SK-N-SH (cell line): ENCODE measurements at regions not wholly inside any gene's neighbourhood (a gene's known extent, or its start where the extent isn't known, plus 50 kb on each side); places are given as distances from the start of the nearest gene placed in this dataset.

ENCODE experiments used
- ELF1 ChIP-seq: IDR thresholded peaks from 2 replicates; pipeline ENCODE4 v1.4.0; 2012
- EP300 ChIP-seq, 2 experiments: IDR thresholded peaks; 2 replicates each; pipeline versions ENCODE4 v1.4.0 to v1.6.1; 2012; ENCODE audit warnings: borderline replicate concordance in 1 of 2, low read depth in 1 of 2, low read length in 1 of 2
- EZH2phosphoT487 ChIP-seq: fragments of 200-600 bp; sonication (generic); IDR thresholded peaks from 2 replicates; pipeline ENCODE4 v1.6.1; 2017; ENCODE audit warnings: low read depth, mixed run types, mild to moderate bottlenecking, antibody characterized with exemption, moderate library complexity, borderline replicate concordance
- FOXJ3 ChIP-seq: sonication (generic); formaldehyde crosslinking; IDR thresholded peaks from 2 replicates; pipeline ENCODE4 v1.5.1; 2020; ENCODE audit warnings: mild to moderate bottlenecking, missing genetic modification reagents
- MXI1 ChIP-seq: IDR thresholded peaks from 2 replicates; pipeline ENCODE4 v1.6.1; 2012; ENCODE audit warnings: mild to moderate bottlenecking, low read depth, low read length, improper control_type of control experiment
- NRF1 ChIP-seq: IDR thresholded peaks from 2 replicates; pipeline ENCODE4 v1.6.1; 2012; ENCODE audit warnings: low read depth, mild to moderate bottlenecking, low read length
- POLR2AphosphoS5 ChIP-seq: IDR thresholded peaks from 2 replicates; pipeline ENCODE4 v1.6.1; 2012; ENCODE audit warnings: low read depth, low read length
- SMC3 ChIP-seq: IDR thresholded peaks from 2 replicates; pipeline ENCODE4 v1.6.1; 2012; ENCODE audit warnings: low read depth, low read length, improper control_type of control experiment
- TF ChIP-seq, protein P1 (sequence below): fragments of 200-600 bp; sonication (generic); IDR thresholded peaks from 2 replicates; pipeline ENCODE4 v1.6.1; 2017; ENCODE audit warnings: antibody characterized with exemption, mild to moderate bottlenecking, moderate library complexity

DNA sequence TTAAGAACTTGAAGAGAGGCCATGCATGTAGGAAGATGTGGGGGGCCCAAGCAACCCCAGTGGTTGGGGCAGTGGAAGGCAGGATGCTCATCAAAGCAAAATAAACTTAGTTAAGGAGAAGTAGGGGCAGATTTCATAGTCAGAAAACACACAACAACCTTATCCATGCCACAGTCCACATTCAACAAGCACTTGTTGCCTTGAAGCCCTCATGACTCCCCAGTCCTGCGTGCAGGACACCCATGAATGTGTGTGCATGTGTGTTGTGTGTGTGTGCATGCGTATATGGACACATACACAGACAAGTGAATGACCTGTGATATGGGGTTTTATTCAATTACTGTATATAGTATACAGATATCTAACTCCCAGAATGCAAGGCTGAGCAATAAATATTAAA, 186.9 kb downstream of the PSMG1 start:
- TF ChIP-seq POLR2AphosphoS5 = no peak
- TF ChIP-seq, protein P1, sequence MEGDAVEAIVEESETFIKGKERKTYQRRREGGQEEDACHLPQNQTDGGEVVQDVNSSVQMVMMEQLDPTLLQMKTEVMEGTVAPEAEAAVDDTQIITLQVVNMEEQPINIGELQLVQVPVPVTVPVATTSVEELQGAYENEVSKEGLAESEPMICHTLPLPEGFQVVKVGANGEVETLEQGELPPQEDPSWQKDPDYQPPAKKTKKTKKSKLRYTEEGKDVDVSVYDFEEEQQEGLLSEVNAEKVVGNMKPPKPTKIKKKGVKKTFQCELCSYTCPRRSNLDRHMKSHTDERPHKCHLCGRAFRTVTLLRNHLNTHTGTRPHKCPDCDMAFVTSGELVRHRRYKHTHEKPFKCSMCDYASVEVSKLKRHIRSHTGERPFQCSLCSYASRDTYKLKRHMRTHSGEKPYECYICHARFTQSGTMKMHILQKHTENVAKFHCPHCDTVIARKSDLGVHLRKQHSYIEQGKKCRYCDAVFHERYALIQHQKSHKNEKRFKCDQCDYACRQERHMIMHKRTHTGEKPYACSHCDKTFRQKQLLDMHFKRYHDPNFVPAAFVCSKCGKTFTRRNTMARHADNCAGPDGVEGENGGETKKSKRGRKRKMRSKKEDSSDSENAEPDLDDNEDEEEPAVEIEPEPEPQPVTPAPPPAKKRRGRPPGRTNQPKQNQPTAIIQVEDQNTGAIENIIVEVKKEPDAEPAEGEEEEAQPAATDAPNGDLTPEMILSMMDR = no peak
- TF ChIP-seq EP300 (IDR thresholded peaks at IDR 0.05; ENCODE audit: borderline replicate concordance in 1 of 2, low read depth in 1 of 2, low read length in 1 of 2) = no peak
- no peak for TF ChIP-seq MXI1
- TF ChIP-seq FOXJ3 (CRISPR knock-in tag) = no peak
- TF ChIP-seq EZH2phosphoT487 = no peak
- TF ChIP-seq SMC3 = no peak
- no peak for TF ChIP-seq NRF1
- no peak for TF ChIP-seq ELF1
